ENCODE measurements at regions not wholly inside any gene's neighbourhood (a gene's known extent, or its start where the extent isn't known, plus 50 kb on each side); places are given as distances from the start of the nearest gene placed in this dataset.
A peak's percentile ranks its signal among the peaks of the same experiment; 100 is the strongest.

DNA sequence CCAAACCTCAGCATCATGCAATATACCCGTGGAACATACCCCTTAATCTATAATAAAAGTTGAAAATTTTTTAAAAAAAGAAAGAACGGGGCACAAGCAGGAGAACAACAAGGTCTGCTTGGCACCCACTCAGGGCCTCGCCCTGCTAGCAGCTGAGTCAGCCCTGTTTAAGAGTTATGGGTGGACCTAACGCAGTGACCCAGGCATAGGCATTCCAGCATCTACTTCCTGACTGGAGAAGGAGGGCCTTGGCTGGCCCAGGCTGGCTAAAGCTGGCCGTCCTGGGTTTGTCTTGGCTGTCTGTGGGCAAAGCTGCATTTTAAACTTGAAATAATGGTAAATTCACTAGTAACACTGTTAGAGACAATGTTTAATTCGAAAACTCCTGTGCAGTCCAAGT is 236.7 kb upstream of the PGRMC2 start:
- intact Hi-C loops (cut with DNase I; ENCODE audit: low total_unique reads), result no loop called here
- TF ChIP-seq POLR2A (IDR thresholded peaks at IDR 0.05) (no peak), POLR2AphosphoS5 (IDR thresholded peaks at IDR 0.05) (peak in 2 of 3 donors; percentile 40 to 56)
- H3K27me3 ChIP-seq, result no peaks in the 10 kb centered on the region
- no peak overlapping the region for H3K4me3 ChIP-seq
- H3K27ac ChIP-seq, result peak overlapping the region; percentile 58 to 76 (median 62)
- no peaks in the 10 kb centered on the region for H3K9me3 ChIP-seq
- no peaks in the 10 kb centered on the region for H3K36me3 ChIP-seq
- WGBS, 5 donors, result 45 to 60% (median 56%) methylated on average over 6 of the region's 6 CpGs
- H3K4me1 ChIP-seq, result peaks cover 4 to 42% (median 22%) of the 10 kb centered on the region in 4 donors
- DNase-seq, result peak; percentile 64 to 76

DNA sequence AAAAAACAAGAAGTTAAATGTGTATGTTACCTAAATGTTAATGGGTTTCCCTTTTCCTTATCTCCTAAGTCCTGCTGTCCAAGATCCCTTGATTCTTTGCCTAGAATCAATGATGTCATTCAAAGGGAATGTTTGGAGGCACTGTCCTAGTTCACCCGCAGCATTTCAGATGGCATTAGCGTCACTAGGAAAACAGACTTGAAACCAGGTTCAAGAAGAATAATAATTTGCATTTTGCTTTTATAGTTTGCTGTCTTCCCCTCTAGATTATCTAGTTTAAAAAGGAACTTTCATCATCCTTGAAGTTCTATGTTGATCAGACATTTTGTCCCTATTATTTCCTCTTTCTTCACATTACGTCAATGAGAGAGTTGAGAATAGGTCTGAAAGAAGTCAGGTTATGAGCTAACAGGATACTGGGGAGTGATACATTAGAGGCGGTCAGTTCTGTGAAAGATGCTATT is 234.1 kb upstream of the PGRMC2 start:
- 43 to 73% (median 59%) methylated on average over 4 of the region's 4 CpGs for WGBS, 5 donors
- H3K27me3 ChIP-seq, result no peaks in the 10 kb centered on the region

DNA sequence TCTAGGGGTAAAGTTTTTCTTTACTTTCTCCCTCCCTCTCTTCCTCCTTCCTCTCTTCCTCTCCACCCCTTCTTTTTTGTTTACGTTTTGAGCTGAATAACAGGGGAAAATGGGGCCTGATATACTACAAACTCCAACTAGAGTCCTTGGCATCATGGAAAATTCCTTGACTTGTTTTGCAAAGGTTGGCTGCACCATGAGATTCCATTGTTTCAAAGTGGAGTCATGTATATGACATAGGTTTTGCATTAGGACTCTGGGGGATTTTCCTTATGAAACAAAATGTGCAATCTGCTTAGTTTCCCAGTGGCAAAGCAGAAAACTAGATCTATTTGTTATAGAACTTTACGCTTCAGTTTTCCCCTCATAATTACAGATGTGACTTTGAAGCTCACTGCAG is 233.5 kb upstream of the PGRMC2 start:
- 71 to 86% (median 80%) methylated on average over 2 of the region's 2 CpGs for WGBS, 5 donors
- Histone ChIP-seq H3K9me3 (no peaks in the 10 kb centered on the region), H3K4me1 (peaks cover 14 to 41% (median 26%) of the 10 kb centered on the region in 4 donors), H3K27ac (no peak overlapping the region), H3K27me3 (no peaks in the 10 kb centered on the region), H3K4me3 (no peak overlapping the region), H3K36me3 (no peaks in the 10 kb centered on the region)
- intact Hi-C loops (cut with DNase I; ENCODE audit: low total_unique reads), result no loop called here
- TF ChIP-seq POLR2AphosphoS5 (IDR thresholded peaks at IDR 0.05) (no peak), POLR2A (IDR thresholded peaks at IDR 0.05) (no peak), EP300 (IDR thresholded peaks at IDR 0.05) (no peak)
- TF ChIP-seq, protein P1, sequence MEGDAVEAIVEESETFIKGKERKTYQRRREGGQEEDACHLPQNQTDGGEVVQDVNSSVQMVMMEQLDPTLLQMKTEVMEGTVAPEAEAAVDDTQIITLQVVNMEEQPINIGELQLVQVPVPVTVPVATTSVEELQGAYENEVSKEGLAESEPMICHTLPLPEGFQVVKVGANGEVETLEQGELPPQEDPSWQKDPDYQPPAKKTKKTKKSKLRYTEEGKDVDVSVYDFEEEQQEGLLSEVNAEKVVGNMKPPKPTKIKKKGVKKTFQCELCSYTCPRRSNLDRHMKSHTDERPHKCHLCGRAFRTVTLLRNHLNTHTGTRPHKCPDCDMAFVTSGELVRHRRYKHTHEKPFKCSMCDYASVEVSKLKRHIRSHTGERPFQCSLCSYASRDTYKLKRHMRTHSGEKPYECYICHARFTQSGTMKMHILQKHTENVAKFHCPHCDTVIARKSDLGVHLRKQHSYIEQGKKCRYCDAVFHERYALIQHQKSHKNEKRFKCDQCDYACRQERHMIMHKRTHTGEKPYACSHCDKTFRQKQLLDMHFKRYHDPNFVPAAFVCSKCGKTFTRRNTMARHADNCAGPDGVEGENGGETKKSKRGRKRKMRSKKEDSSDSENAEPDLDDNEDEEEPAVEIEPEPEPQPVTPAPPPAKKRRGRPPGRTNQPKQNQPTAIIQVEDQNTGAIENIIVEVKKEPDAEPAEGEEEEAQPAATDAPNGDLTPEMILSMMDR (IDR thresholded peaks at IDR 0.05), result no peak
- DNase-seq, result peak in 1 of 2 donors; percentile 27

More for the DNA sequence above, 234.1 kb upstream of the PGRMC2 start:
- H3K9me3 ChIP-seq, result no peaks in the 10 kb centered on the region
- intact Hi-C loops (cut with DNase I; ENCODE audit: low total_unique reads), result no loop called here
- no peak overlapping the region for H3K4me3 ChIP-seq
- H3K36me3 ChIP-seq, result no peaks in the 10 kb centered on the region
- no peak for TF ChIP-seq POLR2AphosphoS5 (IDR thresholded peaks at IDR 0.05)
- TF ChIP-seq, protein P1 (IDR thresholded peaks at IDR 0.05), result no peak
- TF ChIP-seq POLR2A (IDR thresholded peaks at IDR 0.05), result no peak
- no peak for TF ChIP-seq EP300 (IDR thresholded peaks at IDR 0.05)
- H3K4me1 ChIP-seq, result peaks cover 15 to 47% (median 31%) of the 10 kb centered on the region in 4 donors
- H3K27ac ChIP-seq, result no peak overlapping the region
- no peak for DNase-seq

DNA sequence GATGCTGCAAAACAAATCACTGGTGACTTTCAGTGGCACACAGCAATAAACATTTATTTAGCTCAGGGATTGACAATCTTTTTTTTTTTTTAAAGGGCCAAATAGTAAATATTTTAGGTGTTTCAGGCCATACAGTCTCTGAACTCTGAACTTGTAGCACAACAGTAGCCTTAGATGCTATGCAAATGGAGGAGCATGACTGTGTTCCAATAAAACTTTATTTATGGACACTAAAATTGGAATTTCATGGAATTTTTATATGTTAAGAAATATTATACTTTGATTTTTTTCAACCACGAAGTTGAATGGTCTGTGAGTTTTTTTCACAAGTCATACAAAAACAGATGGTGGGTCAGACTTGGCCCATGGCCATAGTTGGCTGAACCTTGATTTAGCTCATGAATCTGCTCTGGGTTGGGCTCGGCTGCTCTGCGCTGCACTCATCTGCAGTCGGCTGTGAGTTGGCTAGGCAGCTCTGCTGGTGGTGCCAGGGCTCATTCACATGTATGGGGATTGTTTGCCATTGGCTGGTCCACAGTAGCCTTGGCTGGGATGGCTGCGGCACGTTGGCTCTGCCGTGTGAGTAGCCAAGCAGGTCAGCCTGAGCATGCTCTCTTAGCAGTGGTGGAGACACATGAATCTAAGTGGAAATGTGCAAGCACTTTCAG is 231.7 kb upstream of the PGRMC2 start:
- H3K4me1 ChIP-seq, result peaks cover 10 to 24% (median 17%) of the 10 kb centered on the region in 4 donors
- intact Hi-C loops (cut with DNase I; ENCODE audit: low total_unique reads), result no loop called here
- TF ChIP-seq EP300 (IDR thresholded peaks at IDR 0.05), result no peak
- no peak for TF ChIP-seq POLR2AphosphoS5 (IDR thresholded peaks at IDR 0.05)
- TF ChIP-seq, protein P1 (IDR thresholded peaks at IDR 0.05), result no peak
- TF ChIP-seq POLR2A (IDR thresholded peaks at IDR 0.05), result no peak
- H3K4me3 ChIP-seq, result no peak overlapping the region
- H3K9me3 ChIP-seq, result no peaks in the 10 kb centered on the region
- no peaks in the 10 kb centered on the region for H3K36me3 ChIP-seq
- no peaks in the 10 kb centered on the region for H3K27me3 ChIP-seq
- H3K27ac ChIP-seq, result peak overlapping the region in 2 of 5 donors; percentile 63 to 69
- 71 to 84% (median 83%) methylated on average over 7 of the region's 7 CpGs for WGBS, 5 donors
- DNase-seq, result peak in 1 of 2 donors; percentile 53
